ENCODE measurements at regions not wholly inside any gene's neighbourhood (a gene's known extent, or its start where the extent isn't known, plus 50 kb on each side); places are given as distances from the start of the nearest gene placed in this dataset.

GRCh38 chr9:71393005-71393404 lies 271.6 kb upstream of the TRPM3 start:
- TF ChIP-seq POLR2A (IDR thresholded peaks at IDR 0.05) (no peak), CTCF (IDR thresholded peaks at IDR 0.05 in 8 of 11, conservative IDR thresholded peaks at IDR 0.05 in 3 of 11) (no peak), POLR2AphosphoS5 (IDR thresholded peaks at IDR 0.05) (no peak)
